Ascending aorta (tissue), 2 donors: ENCODE measurements at regions not wholly inside any gene's neighbourhood (a gene's known extent, or its start where the extent isn't known, plus 50 kb on each side); places are given as distances from the start of the nearest gene placed in this dataset.

ENCODE experiments used
- DNase-seq, 2 donors: peaks; one replicate each; pipeline ENCODE4 v3.0.0-alpha.2; 2019; ENCODE audit warnings: low spot score in 2 of 2
- H3K27ac ChIP-seq, 2 donors: fragments of 200-600 bp; sonication (generic); one replicate each; pipeline ENCODE4 v1.5.1; 2016 to 2017; ENCODE audit warnings: mild to moderate bottlenecking in 1 of 2
- H3K27me3 ChIP-seq: fragments of 200-600 bp; sonication (generic); one replicate; pipeline ENCODE4 v1.5.1; 2017
- H3K36me3 ChIP-seq, 2 donors: fragments of 200-600 bp; sonication (generic); one replicate each; pipeline ENCODE4 v1.5.1; 2016
- H3K4me1 ChIP-seq, 2 donors: fragments of 200-600 bp; sonication (generic); one replicate each; pipeline ENCODE4 v1.5.1; 2016 to 2017; ENCODE audit warnings: mild to moderate bottlenecking in 1 of 2
- H3K4me3 ChIP-seq, 2 donors: fragments of 200-600 bp; sonication (generic); one replicate each; pipeline ENCODE4 v1.5.1; 2016 to 2017; ENCODE audit warnings: mild to moderate bottlenecking in 1 of 2
- H3K9me3 ChIP-seq, 2 donors: fragments of 200-600 bp; sonication (generic); one replicate each; pipeline ENCODE4 v1.5.1; 2016
- CTCF ChIP-seq, 3 experiments: fragments of 200-600 bp in 2 of 3; fragments of 450-650 bp in 1 of 3; sonication (generic) in 2 of 3; IDR thresholded peaks; one replicate each; pipeline ENCODE4 v1.5.1; 2016 to 2019; ENCODE audit warnings: antibody characterized with exemption in 3 of 3, mild to moderate bottlenecking in 1 of 3, moderate library complexity in 1 of 3
- intact Hi-C: fragments of 100-400 bp; cut with DNase I; formaldehyde crosslinking; loops from one replicate; pipeline ENCODE4 v1.15.1; 2023

GRCh38 chr11:81515566-81515965 is 1218.1 kb downstream of the FAM181B start:
- no peaks in the 10 kb centered on the region for H3K9me3 ChIP-seq
- no peaks in the 10 kb centered on the region for H3K36me3 ChIP-seq
- H3K27me3 ChIP-seq = no peaks in the 10 kb centered on the region
- intact Hi-C loops = no loop called here
- no peak overlapping the region for H3K27ac ChIP-seq
- H3K4me1 ChIP-seq = no peaks in the 10 kb centered on the region
- no peak for DNase-seq
- no peak for TF ChIP-seq CTCF (IDR thresholded peaks at IDR 0.05)
- H3K4me3 ChIP-seq = no peak overlapping the region

GRCh38 chr11:81497202-81497804 is 1236.4 kb downstream of the FAM181B start:
- TF ChIP-seq CTCF (IDR thresholded peaks at IDR 0.05) = peak in 2 of 3 experiments; percentile 39 to 42
- no peak for DNase-seq
- no peak overlapping the region for H3K27ac ChIP-seq
- no peaks in the 10 kb centered on the region for H3K27me3 ChIP-seq
- no peaks in the 10 kb centered on the region for H3K36me3 ChIP-seq
- no peaks in the 10 kb centered on the region for H3K9me3 ChIP-seq
- intact Hi-C loops = no loop called here
- no peak overlapping the region for H3K4me3 ChIP-seq
- no peaks in the 10 kb centered on the region for H3K4me1 ChIP-seq

- Histone ChIP-seq H3K27me3 (no peaks in the 10 kb centered on the region), H3K4me3 (no peak overlapping the region), H3K27ac (no peak overlapping the region), H3K4me1 (no peaks in the 10 kb centered on the region), H3K36me3 (no peaks in the 10 kb centered on the region), H3K9me3 (no peaks in the 10 kb centered on the region)
- intact Hi-C loops = no loop called here
- DNase-seq = no peak
- no peak for TF ChIP-seq CTCF (IDR thresholded peaks at IDR 0.05)
Measured at GRCh38 chr11:81496601-81497000, 1237.1 kb downstream of the FAM181B start.

GRCh38 chr11:81495699-81496292 is 1237.9 kb downstream of the FAM181B start:
- no peaks in the 10 kb centered on the region for H3K27me3 ChIP-seq

GRCh38 chr11:81494431-81494830 is 1239.2 kb downstream of the FAM181B start:
- no peaks in the 10 kb centered on the region for H3K36me3 ChIP-seq
- no peaks in the 10 kb centered on the region for H3K27me3 ChIP-seq
- H3K9me3 ChIP-seq = no peaks in the 10 kb centered on the region
- no peak overlapping the region for H3K27ac ChIP-seq
- intact Hi-C loops = no loop called here
- no peak overlapping the region for H3K4me3 ChIP-seq
- no peak for TF ChIP-seq CTCF (IDR thresholded peaks at IDR 0.05)
- no peak for DNase-seq
- no peaks in the 10 kb centered on the region for H3K4me1 ChIP-seq

More at GRCh38 chr11:81495699-81496292, 1237.9 kb downstream of the FAM181B start:
- Histone ChIP-seq H3K4me1 (no peaks in the 10 kb centered on the region), H3K36me3 (no peaks in the 10 kb centered on the region), H3K9me3 (no peaks in the 10 kb centered on the region), H3K4me3 (no peak overlapping the region), H3K27ac (no peak overlapping the region)
- TF ChIP-seq CTCF (IDR thresholded peaks at IDR 0.05) = no peak
- no peak for DNase-seq
- intact Hi-C loops = no loop called here
